NB4 (cell line): ENCODE measurements at regions not wholly inside any gene's neighbourhood (a gene's known extent, or its start where the extent isn't known, plus 50 kb on each side); places are given as distances from the start of the nearest gene placed in this dataset.

Experiments used
- POLR2A ChIP-seq: IDR thresholded peaks from 2 replicates; pipeline ENCODE4 v1.6.1; 2011; ENCODE audit warnings: mild to moderate bottlenecking; ENCODE audit not compliant: insufficient read length; ENCODE audit errors: extremely low read depth
- TF ChIP-seq, protein P1 (sequence below): IDR thresholded peaks from one replicate; pipeline ENCODE4 v1.5.1; 2012; ENCODE audit warnings: low read depth, low read length

DNA sequence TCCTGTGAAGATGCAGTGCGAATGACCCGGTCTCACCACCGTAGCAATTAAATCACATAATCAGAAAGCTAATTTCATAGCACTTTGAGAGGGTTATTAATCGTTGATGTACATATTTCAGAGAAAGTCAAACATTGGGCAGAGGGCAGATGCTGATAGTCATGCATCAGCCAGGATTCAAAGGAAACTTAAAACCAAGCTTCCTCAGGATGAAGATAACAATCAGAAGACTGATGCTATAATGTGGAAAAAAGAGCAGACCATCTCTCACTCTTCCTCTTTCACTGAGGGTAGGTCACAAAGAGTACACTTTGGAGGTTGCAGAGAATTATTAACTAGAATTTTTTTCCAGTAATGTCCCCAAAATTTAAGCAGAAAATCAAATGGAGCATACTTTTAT, 1027.7 kb upstream of the ZEB2 start:
- TF ChIP-seq, protein P1, sequence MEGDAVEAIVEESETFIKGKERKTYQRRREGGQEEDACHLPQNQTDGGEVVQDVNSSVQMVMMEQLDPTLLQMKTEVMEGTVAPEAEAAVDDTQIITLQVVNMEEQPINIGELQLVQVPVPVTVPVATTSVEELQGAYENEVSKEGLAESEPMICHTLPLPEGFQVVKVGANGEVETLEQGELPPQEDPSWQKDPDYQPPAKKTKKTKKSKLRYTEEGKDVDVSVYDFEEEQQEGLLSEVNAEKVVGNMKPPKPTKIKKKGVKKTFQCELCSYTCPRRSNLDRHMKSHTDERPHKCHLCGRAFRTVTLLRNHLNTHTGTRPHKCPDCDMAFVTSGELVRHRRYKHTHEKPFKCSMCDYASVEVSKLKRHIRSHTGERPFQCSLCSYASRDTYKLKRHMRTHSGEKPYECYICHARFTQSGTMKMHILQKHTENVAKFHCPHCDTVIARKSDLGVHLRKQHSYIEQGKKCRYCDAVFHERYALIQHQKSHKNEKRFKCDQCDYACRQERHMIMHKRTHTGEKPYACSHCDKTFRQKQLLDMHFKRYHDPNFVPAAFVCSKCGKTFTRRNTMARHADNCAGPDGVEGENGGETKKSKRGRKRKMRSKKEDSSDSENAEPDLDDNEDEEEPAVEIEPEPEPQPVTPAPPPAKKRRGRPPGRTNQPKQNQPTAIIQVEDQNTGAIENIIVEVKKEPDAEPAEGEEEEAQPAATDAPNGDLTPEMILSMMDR = no peak
- no peak for TF ChIP-seq POLR2A
